ENCODE measurements at regions not wholly inside any gene's neighbourhood (a gene's known extent, or its start where the extent isn't known, plus 50 kb on each side); places are given as distances from the start of the nearest gene placed in this dataset.
A peak's percentile ranks its signal among the peaks of the same experiment; 100 is the strongest.

DNA sequence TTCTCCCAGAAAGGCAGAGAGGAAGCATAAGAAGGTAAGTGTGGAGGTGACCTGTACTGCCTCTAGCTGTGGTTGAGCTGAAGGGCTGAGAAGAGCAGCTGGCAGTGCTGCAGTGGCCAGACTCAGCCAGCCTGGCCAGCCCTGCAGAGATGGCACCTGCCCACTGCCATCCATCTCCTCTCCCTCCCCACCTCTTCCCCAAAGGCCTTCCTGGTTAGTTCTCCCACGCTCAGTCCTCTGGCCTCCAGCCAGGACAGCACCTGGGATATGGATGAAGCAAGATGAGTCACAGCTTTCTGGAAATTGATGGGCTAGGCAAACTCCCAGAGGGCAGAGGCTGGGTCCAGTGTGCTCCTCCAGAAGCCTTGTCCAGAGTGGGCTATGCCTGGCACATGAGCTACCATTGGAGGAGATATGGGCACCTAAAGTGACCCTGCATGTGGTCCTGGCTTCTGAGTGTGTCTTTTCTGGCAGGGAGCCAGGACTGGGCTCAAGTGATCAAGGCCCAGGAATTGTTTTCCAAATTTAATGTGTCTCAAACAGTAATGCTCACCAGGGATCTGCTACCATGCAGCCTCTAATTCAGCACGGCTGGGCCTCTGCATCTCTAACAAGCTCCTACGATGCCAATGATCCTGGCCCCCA, 81.0 kb upstream of the CACUL1 start:
- Histone ChIP-seq H3K27me3 (ENCODE audit: control insufficient read depth, insufficient read depth, low read length) (no peaks in the 10 kb centered on the region), H3K9me3 (ENCODE audit: control insufficient read depth, insufficient read depth, low read length) (no peaks in the 10 kb centered on the region), H3K4me3 (ENCODE audit: low read depth, low read length) (no peak overlapping the region), H3K27ac (ENCODE audit: low read depth, low read length) (no peak overlapping the region), H3K36me3 (ENCODE audit: control insufficient read depth, insufficient read depth, low read length) (no peaks in the 10 kb centered on the region), H3K4me1 (ENCODE audit: control insufficient read depth, insufficient read depth, low read length) (peaks cover 7% of the 10 kb centered on the region)
- 82% methylated on average over 2 of the region's 3 CpGs for WGBS (ENCODE audit: insufficient coverage)
- peak in 1 of 6 donors; percentile 31 for DNase-seq (ENCODE audit: low read depth in 4 of 6, low spot score in 6 of 6)

DNA sequence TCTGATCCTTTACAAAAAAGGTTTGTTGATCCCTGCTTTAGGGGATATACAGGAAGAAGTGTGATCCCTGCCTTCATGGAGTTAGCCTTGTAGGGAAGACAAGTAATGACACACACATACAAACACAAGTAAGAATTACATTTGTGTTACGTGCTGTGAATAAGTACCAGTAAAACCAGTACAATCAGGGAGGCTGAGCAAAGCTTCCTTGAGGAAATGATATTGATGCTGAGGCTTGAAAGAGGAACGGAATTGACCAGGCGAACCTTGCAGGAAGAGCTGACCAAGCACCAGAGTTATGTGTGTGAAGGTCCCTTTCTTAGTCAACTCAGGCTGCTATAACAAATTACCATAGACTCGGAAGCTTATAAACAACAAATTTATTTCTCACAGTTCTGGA, 83.6 kb upstream of the CACUL1 start:
- Histone ChIP-seq H3K4me3 (ENCODE audit: low read depth, low read length) (no peak overlapping the region), H3K27ac (ENCODE audit: low read depth, low read length) (no peak overlapping the region), H3K36me3 (ENCODE audit: control insufficient read depth, insufficient read depth, low read length) (peaks cover 3% of the 10 kb centered on the region), H3K4me1 (ENCODE audit: control insufficient read depth, insufficient read depth, low read length) (no peaks in the 10 kb centered on the region), H3K27me3 (ENCODE audit: control insufficient read depth, insufficient read depth, low read length) (no peaks in the 10 kb centered on the region), H3K9me3 (ENCODE audit: control insufficient read depth, insufficient read depth, low read length) (no peaks in the 10 kb centered on the region)
- no peak for DNase-seq (ENCODE audit: low read depth in 4 of 6, low spot score in 6 of 6)
- 93% methylated on average over 2 of the region's 4 CpGs for WGBS (ENCODE audit: insufficient coverage)

DNA sequence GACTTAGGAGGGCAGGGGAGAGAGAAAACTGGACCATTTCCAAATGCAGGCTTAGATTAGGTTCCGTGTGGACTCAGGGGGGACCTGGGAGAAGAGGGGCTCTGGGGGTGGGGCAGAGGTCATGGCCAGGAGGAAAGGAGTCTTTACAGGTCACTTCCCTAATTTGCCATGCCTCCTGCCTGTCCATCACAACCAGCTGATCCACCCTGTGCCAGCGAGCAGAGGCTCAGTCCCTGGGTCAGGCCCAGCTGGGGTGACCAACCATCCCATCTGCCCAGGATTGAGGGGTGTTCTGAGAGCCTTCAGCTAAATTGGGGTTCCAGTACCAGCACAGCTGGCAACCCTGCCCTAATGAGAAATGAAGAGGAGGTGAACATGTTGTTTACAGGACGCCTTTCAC, 84.6 kb upstream of the CACUL1 start:
- H3K4me1 ChIP-seq (ENCODE audit: control insufficient read depth, insufficient read depth, low read length), result no peaks in the 10 kb centered on the region
- H3K27ac ChIP-seq (ENCODE audit: low read depth, low read length), result no peak overlapping the region
- WGBS (ENCODE audit: insufficient coverage), result 80% methylated on average over 1 of the region's 3 CpGs
- H3K36me3 ChIP-seq (ENCODE audit: control insufficient read depth, insufficient read depth, low read length), result peaks cover 3% of the 10 kb centered on the region
- H3K9me3 ChIP-seq (ENCODE audit: control insufficient read depth, insufficient read depth, low read length), result no peaks in the 10 kb centered on the region
- no peak overlapping the region for H3K4me3 ChIP-seq (ENCODE audit: low read depth, low read length)
- DNase-seq (ENCODE audit: low read depth in 4 of 6, low spot score in 6 of 6), result no peak
- no peaks in the 10 kb centered on the region for H3K27me3 ChIP-seq (ENCODE audit: control insufficient read depth, insufficient read depth, low read length)

DNA sequence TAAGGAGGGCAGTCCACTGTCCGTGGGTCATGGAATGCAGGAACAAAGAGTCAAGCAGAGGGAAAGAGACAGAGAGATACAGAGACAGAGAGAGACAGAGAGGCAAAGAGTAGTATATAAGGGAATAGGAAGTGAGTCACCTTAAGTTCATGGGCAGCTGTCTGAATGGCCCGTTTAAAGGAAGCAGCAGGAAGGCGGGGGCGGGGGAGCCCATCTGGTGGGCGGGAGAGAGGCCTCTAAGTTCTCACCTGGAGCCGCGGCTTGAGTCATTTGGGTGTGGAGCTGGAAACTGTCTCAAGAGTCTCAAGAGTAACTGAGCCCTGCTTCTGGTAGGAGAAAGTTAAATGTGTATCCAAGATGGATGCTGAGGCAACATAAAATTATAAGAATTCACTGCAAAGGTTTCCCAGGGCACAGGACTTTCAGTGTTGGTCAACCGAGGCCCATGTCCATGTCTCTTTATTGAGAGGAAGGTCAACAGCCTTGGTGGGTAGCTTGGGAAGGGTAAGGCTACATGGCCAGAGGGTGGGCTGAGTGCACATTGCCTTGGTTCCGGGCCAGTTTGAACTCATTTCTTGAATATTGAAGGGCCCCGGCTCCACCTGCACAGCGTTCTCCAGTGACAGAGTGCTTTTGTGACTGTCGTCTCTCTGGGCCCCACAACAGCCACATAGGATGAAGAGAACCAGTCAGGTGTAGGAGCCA, 85.5 kb upstream of the CACUL1 start:
- no peak for DNase-seq (ENCODE audit: low read depth in 4 of 6, low spot score in 6 of 6)
- 93% methylated on average over 12 of the region's 12 CpGs for WGBS (ENCODE audit: insufficient coverage)
- H3K4me1 ChIP-seq (ENCODE audit: control insufficient read depth, insufficient read depth, low read length), result no peaks in the 10 kb centered on the region
- H3K27ac ChIP-seq (ENCODE audit: low read depth, low read length), result no peak overlapping the region
- no peaks in the 10 kb centered on the region for H3K27me3 ChIP-seq (ENCODE audit: control insufficient read depth, insufficient read depth, low read length)
- H3K36me3 ChIP-seq (ENCODE audit: control insufficient read depth, insufficient read depth, low read length), result peaks cover 3% of the 10 kb centered on the region
- H3K4me3 ChIP-seq (ENCODE audit: low read depth, low read length), result no peak overlapping the region
- H3K9me3 ChIP-seq (ENCODE audit: control insufficient read depth, insufficient read depth, low read length), result no peaks in the 10 kb centered on the region

DNA sequence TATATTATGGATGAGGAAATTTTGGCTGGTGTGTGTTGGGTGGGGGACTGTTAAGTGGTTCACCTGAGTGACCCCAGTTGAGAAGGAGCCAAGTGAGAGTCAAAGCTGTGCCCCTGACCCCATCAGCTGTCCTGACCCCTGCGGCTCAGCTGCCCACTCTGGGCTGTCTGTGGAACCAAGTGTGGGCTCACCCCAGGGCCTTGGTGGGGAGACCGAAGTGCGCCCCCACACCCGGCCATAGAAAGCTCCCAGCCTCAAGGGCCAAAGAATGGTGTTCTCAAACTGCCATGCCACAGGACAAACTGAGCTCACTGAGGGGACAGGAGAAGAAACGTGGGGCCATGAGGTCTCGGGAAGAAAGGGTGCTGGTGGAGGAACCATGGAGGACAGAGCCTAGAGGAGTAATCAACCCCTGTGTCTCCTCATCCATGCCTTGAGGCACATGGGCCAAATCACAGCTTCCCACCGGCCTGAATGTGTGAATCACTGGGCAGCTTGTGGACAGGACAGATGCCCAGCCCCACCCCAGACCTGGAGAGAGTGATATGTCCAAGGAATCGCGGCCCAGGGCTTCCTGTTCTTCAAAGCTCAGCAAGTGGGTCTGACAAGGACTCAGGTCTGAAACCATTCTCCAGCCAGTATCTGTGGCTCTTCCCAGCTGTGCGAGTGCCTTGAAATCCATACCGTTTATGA, 86.2 kb upstream of the CACUL1 start:
- Histone ChIP-seq H3K4me3 (ENCODE audit: low read depth, low read length) (no peak overlapping the region), H3K27me3 (ENCODE audit: control insufficient read depth, insufficient read depth, low read length) (no peaks in the 10 kb centered on the region), H3K36me3 (ENCODE audit: control insufficient read depth, insufficient read depth, low read length) (peaks cover 3% of the 10 kb centered on the region), H3K27ac (ENCODE audit: low read depth, low read length) (no peak overlapping the region), H3K4me1 (ENCODE audit: control insufficient read depth, insufficient read depth, low read length) (no peaks in the 10 kb centered on the region), H3K9me3 (ENCODE audit: control insufficient read depth, insufficient read depth, low read length) (no peaks in the 10 kb centered on the region)
- WGBS (ENCODE audit: insufficient coverage), result 95% methylated on average over 8 of the region's 11 CpGs
- DNase-seq (ENCODE audit: low read depth in 4 of 6, low spot score in 6 of 6), result no peak

DNA sequence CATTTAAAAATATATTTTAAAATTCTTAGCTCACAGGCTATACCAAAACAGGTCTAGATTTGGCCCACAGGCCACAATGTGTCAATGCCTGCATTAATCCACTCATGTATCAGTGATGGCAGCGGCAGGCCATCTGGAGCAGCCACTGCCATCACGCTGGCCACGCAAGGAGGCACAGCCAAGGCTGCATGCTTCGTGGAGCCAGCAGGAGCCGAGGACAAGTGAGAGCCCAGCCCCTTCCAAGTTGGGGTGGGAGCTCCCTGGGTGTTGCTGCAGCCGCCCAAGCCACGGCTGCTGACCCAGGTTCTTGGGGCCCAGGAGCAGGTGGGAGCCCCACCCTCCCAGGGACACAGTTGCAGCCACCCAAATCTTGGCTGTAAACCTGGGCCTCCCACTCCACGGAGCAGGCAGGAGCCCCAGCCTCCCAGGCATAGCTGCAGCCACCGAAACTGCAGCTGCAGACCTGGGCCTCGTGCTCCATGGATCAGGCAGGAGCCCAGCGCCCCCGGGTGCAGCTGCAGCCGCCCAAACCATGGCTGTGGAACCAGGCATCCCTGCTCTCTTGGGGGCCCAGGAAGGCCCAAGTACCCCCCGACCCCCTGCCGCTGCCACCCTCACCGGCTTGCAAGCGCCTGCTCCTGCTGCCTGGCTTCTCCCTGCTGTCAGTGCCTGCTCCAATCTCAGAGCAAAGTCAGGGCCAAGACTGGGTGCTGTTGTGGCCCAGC, 87.3 kb upstream of the CACUL1 start:
- WGBS (ENCODE audit: insufficient coverage), result 83% methylated on average over 17 of the region's 17 CpGs
- Histone ChIP-seq H3K27ac (ENCODE audit: low read depth, low read length) (no peak overlapping the region), H3K36me3 (ENCODE audit: control insufficient read depth, insufficient read depth, low read length) (peaks cover 3% of the 10 kb centered on the region), H3K4me1 (ENCODE audit: control insufficient read depth, insufficient read depth, low read length) (no peaks in the 10 kb centered on the region), H3K27me3 (ENCODE audit: control insufficient read depth, insufficient read depth, low read length) (no peaks in the 10 kb centered on the region), H3K4me3 (ENCODE audit: low read depth, low read length) (no peak overlapping the region), H3K9me3 (ENCODE audit: control insufficient read depth, insufficient read depth, low read length) (no peaks in the 10 kb centered on the region)
- peak in 1 of 6 donors; percentile 30 for DNase-seq (ENCODE audit: low read depth in 4 of 6, low spot score in 6 of 6)

DNA sequence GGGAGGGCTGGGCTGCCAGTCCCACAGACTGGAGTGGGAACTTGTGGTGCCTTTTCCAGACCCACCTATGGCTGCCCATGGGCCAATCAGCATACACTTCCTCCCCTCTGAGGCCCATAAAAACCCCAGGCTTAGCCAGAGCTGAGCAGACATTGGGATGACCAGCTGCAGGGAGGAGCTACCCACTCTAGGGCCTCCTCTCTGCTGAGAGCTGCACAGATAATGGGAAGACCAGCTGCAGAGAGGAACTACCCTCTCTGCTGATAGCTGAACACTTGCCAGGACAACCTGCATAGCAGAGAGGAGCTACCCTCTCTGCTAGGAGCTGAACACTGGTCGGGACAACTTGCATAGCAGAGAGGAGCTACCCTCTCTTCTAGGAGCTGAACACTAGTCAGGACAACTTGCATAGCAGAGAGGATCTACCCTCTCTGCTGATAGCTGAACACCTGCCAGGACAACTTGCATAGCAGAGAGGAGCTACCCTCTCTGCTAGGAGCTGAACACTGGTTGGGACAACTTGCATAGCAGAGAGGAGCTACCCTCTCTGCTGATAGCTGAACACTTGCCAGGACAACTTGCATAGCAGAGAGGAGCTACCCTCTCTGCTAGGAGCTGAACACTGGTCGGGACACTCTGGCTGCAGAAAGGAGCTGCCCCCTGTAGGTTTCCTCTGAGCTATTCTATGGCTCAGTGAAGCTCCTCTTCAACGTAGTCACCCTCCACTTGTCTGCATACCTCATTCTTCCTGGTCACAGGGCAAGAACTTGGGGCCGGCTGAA, 88.3 kb upstream of the CACUL1 start:
- Histone ChIP-seq H3K27me3 (ENCODE audit: control insufficient read depth, insufficient read depth, low read length) (no peaks in the 10 kb centered on the region), H3K4me1 (ENCODE audit: control insufficient read depth, insufficient read depth, low read length) (no peaks in the 10 kb centered on the region), H3K27ac (ENCODE audit: low read depth, low read length) (no peak overlapping the region), H3K4me3 (ENCODE audit: low read depth, low read length) (no peak overlapping the region), H3K9me3 (ENCODE audit: control insufficient read depth, insufficient read depth, low read length) (no peaks in the 10 kb centered on the region), H3K36me3 (ENCODE audit: control insufficient read depth, insufficient read depth, low read length) (peaks cover 3% of the 10 kb centered on the region)
- 75% methylated on average over 4 of the region's 4 CpGs for WGBS (ENCODE audit: insufficient coverage)
- DNase-seq (ENCODE audit: low read depth in 4 of 6, low spot score in 6 of 6), result no peak

DNA sequence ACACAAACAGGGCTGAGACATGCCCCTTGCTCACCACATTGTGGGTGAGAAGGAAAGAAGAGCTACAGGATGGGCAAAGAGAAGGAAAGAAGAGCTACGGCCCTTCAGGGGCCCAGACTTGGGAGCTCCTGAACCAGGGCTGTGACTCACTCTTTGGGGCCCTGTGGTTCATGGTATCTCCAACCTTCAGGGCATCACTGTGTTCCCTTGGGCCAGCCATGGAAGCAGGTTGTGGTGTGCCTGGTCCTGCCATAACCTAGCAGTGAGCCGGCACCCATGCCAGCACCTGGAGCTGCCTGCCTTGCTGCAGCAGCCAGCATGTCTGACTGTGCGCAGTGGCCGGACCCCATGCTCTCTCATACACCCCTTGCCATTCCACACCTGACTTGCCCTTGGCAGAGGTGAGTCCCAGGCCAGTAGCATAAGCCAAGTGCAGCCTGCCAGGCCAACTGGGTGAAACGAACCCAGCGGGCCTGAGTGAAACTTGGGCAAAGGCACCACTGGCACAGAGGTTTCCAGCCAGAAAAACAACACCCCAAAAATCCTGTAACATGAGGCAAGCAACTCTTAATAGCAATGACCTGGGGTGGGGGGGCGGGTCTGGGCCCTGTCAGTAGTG, 89.0 kb upstream of the CACUL1 start:
- Histone ChIP-seq H3K36me3 (ENCODE audit: control insufficient read depth, insufficient read depth, low read length) (peaks cover 3% of the 10 kb centered on the region), H3K9me3 (ENCODE audit: control insufficient read depth, insufficient read depth, low read length) (no peaks in the 10 kb centered on the region), H3K27me3 (ENCODE audit: control insufficient read depth, insufficient read depth, low read length) (no peaks in the 10 kb centered on the region), H3K4me1 (ENCODE audit: control insufficient read depth, insufficient read depth, low read length) (no peaks in the 10 kb centered on the region), H3K27ac (ENCODE audit: low read depth, low read length) (no peak overlapping the region), H3K4me3 (ENCODE audit: low read depth, low read length) (no peak overlapping the region)
- DNase-seq (ENCODE audit: low read depth in 4 of 6, low spot score in 6 of 6), result no peak
- WGBS (ENCODE audit: insufficient coverage), result 100% methylated on average over 6 of the region's 7 CpGs

Data from spinal cord (tissue), 9 donors.